ENCODE measurements at regions not wholly inside any gene's neighbourhood (a gene's known extent, or its start where the extent isn't known, plus 50 kb on each side); places are given as distances from the start of the nearest gene placed in this dataset.

- H3K27me3 ChIP-seq (ENCODE audit: insufficient read depth, low read length): no peaks in the 10 kb centered on the region
- no peak overlapping the region for H3K4me2 ChIP-seq (ENCODE audit: low read length)
- no peaks in the 10 kb centered on the region for H3K79me2 ChIP-seq (ENCODE audit: insufficient read depth, low read length)
- H3K9ac ChIP-seq (ENCODE audit: low read length): no peak overlapping the region
- H3K36me3 ChIP-seq (ENCODE audit: insufficient read depth, low read length): no peaks in the 10 kb centered on the region
- no peaks in the 10 kb centered on the region for H4K20me1 ChIP-seq (ENCODE audit: insufficient read depth, low read length)
- no peak overlapping the region for H2AFZ ChIP-seq (ENCODE audit: low read length)
- H3K4me1 ChIP-seq (ENCODE audit: insufficient read depth, low read length, severe bottlenecking): no peaks in the 10 kb centered on the region
- H3F3A ChIP-seq (ENCODE audit: insufficient read depth, low read length): no peaks in the 10 kb centered on the region
- H3K9me2 ChIP-seq (ENCODE audit: low read depth, low read length): no peaks in the 10 kb centered on the region
- no peak for TF ChIP-seq CTCF (IDR thresholded peaks at IDR 0.05; ENCODE audit: low read length)
- no peak overlapping the region for H3K4me3 ChIP-seq (ENCODE audit: low read depth, low read length, poor library complexity, severe bottlenecking)
- no peak overlapping the region for H3K27ac ChIP-seq (ENCODE audit: low read depth, low read length, poor library complexity, severe bottlenecking)
- no peaks in the 10 kb centered on the region for H3K9me3 ChIP-seq (ENCODE audit: low read length)
Measured at GRCh38 chr5:57582578-57583070, 100.0 kb upstream of the ACTBL2 start.

DNA sequence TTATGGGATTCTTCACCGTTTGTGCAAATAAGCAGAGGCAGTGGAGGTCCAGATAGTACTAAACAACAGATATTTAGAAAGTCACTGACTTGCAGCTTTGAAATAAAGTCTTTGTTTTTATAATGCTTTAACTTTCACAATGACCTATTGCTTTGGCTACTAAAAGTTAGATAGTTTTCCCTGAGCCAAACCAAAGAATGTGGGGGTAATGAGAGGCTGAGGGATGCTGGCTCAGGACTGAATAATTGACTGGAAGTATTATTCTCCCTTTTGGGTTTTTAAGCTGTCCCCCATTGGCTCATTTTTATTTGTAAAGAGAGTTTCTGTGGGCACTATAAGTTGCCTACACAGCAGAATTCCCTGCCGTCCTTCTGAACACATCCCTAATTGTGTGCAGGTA, 99.2 kb upstream of the ACTBL2 start:
- H3K27me3 ChIP-seq (ENCODE audit: insufficient read depth, low read length): no peaks in the 10 kb centered on the region
- no peak overlapping the region for H3K4me2 ChIP-seq (ENCODE audit: low read length)
- TF ChIP-seq EZH2 (IDR thresholded peaks at IDR 0.05; ENCODE audit: borderline replicate concordance, low read length) (no peak), CTCF (IDR thresholded peaks at IDR 0.05; ENCODE audit: low read length) (no peak)
- no peak overlapping the region for H3K4me3 ChIP-seq (ENCODE audit: low read depth, low read length, poor library complexity, severe bottlenecking)
- H3K36me3 ChIP-seq (ENCODE audit: insufficient read depth, low read length): no peaks in the 10 kb centered on the region
- H3K9me2 ChIP-seq (ENCODE audit: low read depth, low read length): no peaks in the 10 kb centered on the region
- H3K27ac ChIP-seq (ENCODE audit: low read depth, low read length, poor library complexity, severe bottlenecking): no peak overlapping the region
- H3F3A ChIP-seq (ENCODE audit: insufficient read depth, low read length): no peaks in the 10 kb centered on the region
- H3K79me2 ChIP-seq (ENCODE audit: insufficient read depth, low read length): no peaks in the 10 kb centered on the region
- H3K9ac ChIP-seq (ENCODE audit: low read length): no peak overlapping the region
- H4K20me1 ChIP-seq (ENCODE audit: insufficient read depth, low read length): no peaks in the 10 kb centered on the region
- no peak overlapping the region for H2AFZ ChIP-seq (ENCODE audit: low read length)
- no peaks in the 10 kb centered on the region for H3K4me1 ChIP-seq (ENCODE audit: insufficient read depth, low read length, severe bottlenecking)
- H3K9me3 ChIP-seq (ENCODE audit: low read length): no peaks in the 10 kb centered on the region

GRCh38 chr5:57581222-57581621, 98.6 kb upstream of the ACTBL2 start:
- Histone ChIP-seq H4K20me1 (ENCODE audit: insufficient read depth, low read length) (no peaks in the 10 kb centered on the region), H3K4me1 (ENCODE audit: insufficient read depth, low read length, severe bottlenecking) (no peaks in the 10 kb centered on the region), H3K9me2 (ENCODE audit: low read depth, low read length) (no peaks in the 10 kb centered on the region), H3K4me3 (ENCODE audit: low read depth, low read length, poor library complexity, severe bottlenecking) (no peak overlapping the region), H3K27ac (ENCODE audit: low read depth, low read length, poor library complexity, severe bottlenecking) (no peak overlapping the region), H3K36me3 (ENCODE audit: insufficient read depth, low read length) (no peaks in the 10 kb centered on the region), H3K9me3 (ENCODE audit: low read length) (no peaks in the 10 kb centered on the region), H3K9ac (ENCODE audit: low read length) (no peak overlapping the region), H3F3A (ENCODE audit: insufficient read depth, low read length) (no peaks in the 10 kb centered on the region), H2AFZ (ENCODE audit: low read length) (no peak overlapping the region), H3K27me3 (ENCODE audit: insufficient read depth, low read length) (no peaks in the 10 kb centered on the region), H3K79me2 (ENCODE audit: insufficient read depth, low read length) (no peaks in the 10 kb centered on the region), H3K4me2 (ENCODE audit: low read length) (no peak overlapping the region)
- TF ChIP-seq CTCF (IDR thresholded peaks at IDR 0.05; ENCODE audit: low read length) (no peak), EZH2 (IDR thresholded peaks at IDR 0.05; ENCODE audit: borderline replicate concordance, low read length) (no peak)
